HepG2 (cell line): ENCODE measurements at regions not wholly inside any gene's neighbourhood (a gene's known extent, or its start where the extent isn't known, plus 50 kb on each side); places are given as distances from the start of the nearest gene placed in this dataset.

Experiments used
- HDAC6 ChIP-seq: fragments of 200-600 bp; sonication (generic); IDR thresholded peaks from 2 replicates; pipeline ENCODE4 v1.7.0; 2017; ENCODE audit warnings: mild to moderate bottlenecking, antibody characterized with exemption, low read length, low read depth
- JARID2 ChIP-seq: sonication (generic); formaldehyde crosslinking; IDR thresholded peaks from 2 replicates; pipeline ENCODE4 v1.8.1; 2023; ENCODE audit warnings: missing genetic modification reagents, inconsistent platforms; ENCODE audit not compliant: insufficient replicate concordance
- SIX4 ChIP-seq: sonication (generic); formaldehyde crosslinking; IDR thresholded peaks from 2 replicates; pipeline ENCODE4 v1.4.0; 2020; ENCODE audit warnings: missing genetic modification reagents
- small RNA-seq, 3 experiments: library from RNA; depleted of rRNA; stranded (forward); fragments of <200 nt; gene quantifications; one replicate each; pipeline ENCODE3, GENCODE V24; 2012; ENCODE audit warnings: low read depth in 2 of 3, low replicate concordance in 1 of 3; ENCODE audit not compliant: insufficient read length in 3 of 3, insufficient read depth in 2 of 3

DNA sequence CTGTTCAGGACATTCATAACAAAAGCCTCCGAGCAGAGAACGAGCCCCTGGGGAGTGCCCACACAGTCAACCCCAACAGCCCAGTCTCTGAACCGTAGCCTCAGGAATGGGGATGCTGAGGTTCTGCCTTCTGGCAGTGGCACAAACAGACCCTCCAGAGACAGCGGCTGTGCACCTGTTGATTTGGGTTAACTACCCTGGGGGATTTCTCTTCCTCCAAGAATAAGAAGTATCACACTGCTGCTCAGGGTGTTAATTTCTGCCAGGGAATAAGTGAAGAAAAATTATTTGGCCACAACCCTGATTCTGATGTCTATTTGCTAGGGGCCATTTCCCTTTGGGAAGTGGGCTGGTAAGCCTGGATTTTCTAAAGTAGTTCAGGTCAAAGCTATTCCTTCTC is 51.0 kb upstream of the PIRT start (continued):
- TF ChIP-seq SIX4 = no peak
- TF ChIP-seq HDAC6 = no peak
- TF ChIP-seq JARID2 (CRISPR knock-in tag) = no peak
- TF ChIP-seq, all 625 proteins: peak for 0

Small RNA genes in the stretch of these regions (small RNA-seq; reads per million reads assigned to genes)
- 0 reads per million in 3 experiments for gene RN7SL601P
